HCT116 (cell line): ENCODE measurements at regions not wholly inside any gene's neighbourhood (a gene's known extent, or its start where the extent isn't known, plus 50 kb on each side); places are given as distances from the start of the nearest gene placed in this dataset.

Source experiments
- ATAC-seq: fragments of 200-7000 bp; cut with Tn5 transposase; 2 replicates; pipeline ENCODE4 v1.9.1; 2020; ENCODE audit warnings: mild to moderate bottlenecking, moderate library complexity
- BruUV-seq: library from RNA; stranded (reverse); fragments of 400-500 nt; replicated peaks from 2 replicates; lab custom pipeline; 2021; lab: Mats Ljungman, UMichigan
- CTCF ChIA-PET: fragments of 300-600 bp; sonication (Branson Sonifier 250); formaldehyde crosslinking; loops from one replicate; lab custom pipeline; 2021; ENCODE audit warnings: antibody characterized with exemption; lab: Charles Lee
- POLR2A ChIA-PET: fragments of 300-600, 350-600 bp; sonication (Branson Sonifier 250); formaldehyde crosslinking; loops from one replicate; lab custom pipeline; 2021; ENCODE audit warnings: antibody characterized with exemption; lab: Charles Lee
- RAD21 ChIA-PET, 2 experiments: fragments of 300-600 bp; sonication (Branson Sonifier 250); formaldehyde crosslinking; loops; one replicate each; lab custom pipeline; 2023; ENCODE audit warnings: low total read pairs in 2 of 2; ENCODE audit not compliant: uncharacterized antibody in 2 of 2, unreplicated experiment in 2 of 2, low non-redundant PET in 1 of 2; lab: Charles Lee
- DNase-seq: peaks from one replicate; pipeline ENCODE4 v3.0.0-alpha.2; 2010; ENCODE audit warnings: low read depth, low spot score
- H2AFZ ChIP-seq: fragments of 200-600 bp; shearing (Covaris generic), sonication (generic); 2 replicates; pipeline ENCODE4 v1.6.1; 2017; ENCODE audit warnings: low read depth, mixed run types, mixed read lengths, antibody characterized with exemption, low read length; ENCODE audit not compliant: poor library complexity, severe bottlenecking
- H3K27ac ChIP-seq: 2 replicates; pipeline ENCODE4 v1.5.1; 2012; ENCODE audit warnings: low read depth, low read length
- H3K27me3 ChIP-seq: fragments of 200-600 bp; sonication (generic); 2 replicates; pipeline ENCODE4 v1.6.1; 2016; ENCODE audit warnings: mixed run types, low read length, mixed read lengths; ENCODE audit not compliant: insufficient read depth
- H3K36me3 ChIP-seq, 2 experiments: fragments of 200-500 bp in 1 of 2; fragments of 200-600 bp in 1 of 2; sonication (Bioruptor generic) in 1 of 2; sonication (generic) in 1 of 2; 2 replicates each; pipeline versions ENCODE4 v1.5.1 to v1.6.1; 2014 to 2016; ENCODE audit warnings: low read length in 2 of 2, inconsistent platforms in 1 of 2, mixed read lengths in 1 of 2, mixed run types in 1 of 2; ENCODE audit not compliant: insufficient read depth in 2 of 2, control insufficient read depth in 1 of 2
- H3K4me1 ChIP-seq, 2 experiments: fragments of 200-600 bp in 1 of 2; sonication (generic) in 1 of 2; 2 replicates each; pipeline versions ENCODE4 v1.5.1 to v1.6.1; 2012 to 2017; ENCODE audit warnings: low read length in 2 of 2, inconsistent platforms in 1 of 2, mild to moderate bottlenecking in 1 of 2, mixed read lengths in 1 of 2, mixed run types in 1 of 2, moderate library complexity in 1 of 2; ENCODE audit not compliant: insufficient read depth in 2 of 2, control insufficient read depth in 1 of 2
- H3K4me2 ChIP-seq: fragments of 200-600 bp; sonication (generic); 2 replicates; pipeline ENCODE4 v1.6.1; 2017; ENCODE audit warnings: mixed run types, low read length, mixed read lengths
- H3K4me3 ChIP-seq, 2 experiments: fragments of 200-600 bp in 1 of 2; sonication (generic) in 1 of 2; replicated peaks in 1 of 2; 2 replicates each; pipeline ENCODE4 v1.5.1; 2011 to 2016; ENCODE audit warnings: low read length in 2 of 2, control low read depth in 1 of 2, low read depth in 1 of 2, mild to moderate bottlenecking in 1 of 2, mixed read lengths in 1 of 2, mixed run types in 1 of 2
- H3K79me2 ChIP-seq: fragments of 200-600 bp; sonication (generic); 2 replicates; pipeline ENCODE4 v1.6.1; 2017; ENCODE audit warnings: mild to moderate bottlenecking, mixed run types, low read length, moderate library complexity, mixed read lengths; ENCODE audit not compliant: insufficient read depth
- H3K9ac ChIP-seq: fragments of 200-600 bp; sonication (generic); 2 replicates; pipeline ENCODE4 v1.6.1; 2016; ENCODE audit warnings: low read length, mixed read lengths
- H3K9me2 ChIP-seq: fragments of 200-600 bp; sonication (generic), shearing (Covaris generic); 2 replicates; pipeline ENCODE4 v1.6.1; 2017; ENCODE audit warnings: mixed run types, mild to moderate bottlenecking, moderate library complexity; ENCODE audit not compliant: insufficient read depth
- H3K9me3 ChIP-seq, 2 experiments: fragments of 200-500 bp in 1 of 2; fragments of 200-600 bp in 1 of 2; sonication (Bioruptor generic) in 1 of 2; sonication (generic) in 1 of 2; 2 replicates each; pipeline ENCODE4 v1.6.1; 2014 to 2017; ENCODE audit warnings: low read length in 2 of 2, mixed read lengths in 2 of 2, inconsistent platforms in 1 of 2, low read depth in 1 of 2, mild to moderate bottlenecking in 1 of 2, mixed run types in 1 of 2, moderate library complexity in 1 of 2; ENCODE audit not compliant: control insufficient read depth in 1 of 2, insufficient read depth in 1 of 2
- H4K20me1 ChIP-seq: fragments of 200-600 bp; sonication (generic), shearing (Covaris generic); 2 replicates; pipeline ENCODE4 v1.6.1; 2017; ENCODE audit warnings: mixed run types, mild to moderate bottlenecking, moderate library complexity; ENCODE audit not compliant: insufficient read depth
- CBX3 ChIP-seq: IDR thresholded peaks from 2 replicates; pipeline ENCODE4 v1.6.1; 2012; ENCODE audit warnings: low read depth
- CEBPB ChIP-seq: IDR thresholded peaks from 2 replicates; pipeline ENCODE4 v1.6.1; 2012; ENCODE audit warnings: low read depth
- EZH2phosphoT487 ChIP-seq: fragments of 200-600 bp; IDR thresholded peaks from 2 replicates; pipeline ENCODE4 v1.6.1; 2018; ENCODE audit warnings: antibody characterized with exemption, borderline replicate concordance
- RAD21 ChIP-seq: IDR thresholded peaks from 2 replicates; pipeline ENCODE4 v1.6.1; 2012; ENCODE audit warnings: low read depth, mild to moderate bottlenecking
- YY1 ChIP-seq: IDR thresholded peaks from 2 replicates; pipeline ENCODE4 v1.6.1; 2011; ENCODE audit warnings: low read length, low read depth, moderate library complexity, mild to moderate bottlenecking; ENCODE audit not compliant: insufficient replicate concordance; ENCODE audit errors: extremely low read depth
- ZBTB33 ChIP-seq: IDR thresholded peaks from 2 replicates; pipeline ENCODE4 v1.6.1; 2011; ENCODE audit warnings: mild to moderate bottlenecking, low read length, moderate library complexity; ENCODE audit not compliant: insufficient replicate concordance; ENCODE audit errors: extremely low read depth
- ZFX ChIP-seq: fragments of 450-650 bp; IDR thresholded peaks from 2 replicates; pipeline ENCODE4 v1.6.1; 2017
- intact Hi-C: fragments of 100-400 bp; cut with micrococcal nuclease; formaldehyde crosslinking; loops from 2 replicates; pipeline ENCODE4 v1.10.0; 2022

- Histone ChIP-seq H3K9me2 (no peaks in the 10 kb centered on the region), H3K27me3 (no peaks in the 10 kb centered on the region), H3K4me1 (no peaks in the 10 kb centered on the region), H3K4me3 (no peak overlapping the region), H2AFZ (no peak overlapping the region), H4K20me1 (no peaks in the 10 kb centered on the region), H3K9me3 (no peaks in the 10 kb centered on the region), H3K27ac (no peak overlapping the region), H3K4me2 (no peak overlapping the region), H3K36me3 (no peaks in the 10 kb centered on the region), H3K9ac (no peak overlapping the region), H3K79me2 (no peaks in the 10 kb centered on the region)
- ChIA-PET RAD21 (no interaction called here), POLR2A (no interaction called here), CTCF (no interaction called here)
- no peak for DNase-seq
- ATAC-seq: no peak
- TF ChIP-seq CEBPB (no peak), CBX3 (no peak), ZFX (no peak), EZH2phosphoT487 (no peak), ZBTB33 (no peak)
- intact Hi-C loops: no loop called here
- BruUV-seq: no TSS peak
These were observed 304.5 kb upstream of the GPR149 start for GRCh38 chr3:154734468-154734867.

- Histone ChIP-seq H2AFZ (no peak overlapping the region), H4K20me1 (no peaks in the 10 kb centered on the region), H3K27me3 (no peaks in the 10 kb centered on the region), H3K36me3 (no peaks in the 10 kb centered on the region)
- intact Hi-C loops: no loop called here
- TF ChIP-seq RAD21 (peak; percentile 26; the same call in 1 of the 2 replicates), YY1 (no peak)
- TF ChIP-seq, all 23 proteins: peak for 1
- no peak overlapping the region for H3K9ac ChIP-seq
- ATAC-seq: no peak
- H3K4me3 ChIP-seq: no peak overlapping the region
- no peak overlapping the region for H3K4me2 ChIP-seq
- no peaks in the 10 kb centered on the region for H3K9me2 ChIP-seq
- RAD21 ChIA-PET: no interaction called here
- no peaks in the 10 kb centered on the region for H3K4me1 ChIP-seq
- no peaks in the 10 kb centered on the region for H3K9me3 ChIP-seq
- no peak overlapping the region for H3K27ac ChIP-seq
- no peaks in the 10 kb centered on the region for H3K79me2 ChIP-seq
- DNase-seq: no peak
- BruUV-seq: no TSS peak
- CTCF ChIA-PET: interaction anchor here (1.5 kb wide), 1 partner anchor 477 kb away, joined by 3 read pairs; no protein-coding TSS in a partner anchor
- POLR2A ChIA-PET: no interaction called here
These were observed 300.2 kb upstream of the GPR149 start for GRCh38 chr3:154730186-154730585.
